Heart right ventricle (tissue), 16 donors: ENCODE measurements at regions not wholly inside any gene's neighbourhood (a gene's known extent, or its start where the extent isn't known, plus 50 kb on each side); places are given as distances from the start of the nearest gene placed in this dataset.

Experiments
- ATAC-seq, 8 donors: fragments of 200-7000 bp; cut with Tn5 transposase; one replicate each; pipeline ENCODE4 v1.9.1; 2020; ENCODE audit warnings: mild to moderate bottlenecking in 8 of 8, moderate library complexity in 8 of 8, moderate number of reproducible peaks in 1 of 8
- DNase-seq, 2 donors: peaks; one replicate each; pipeline ENCODE4 v3.0.0-alpha.2; 2020
- H3K27ac ChIP-seq, 10 donors: fragments of 200-600 bp; sonication (generic) in 2 of 10; one replicate each; pipeline versions ENCODE4 v1.5.0 to v1.8.0; 2020 to 2022; ENCODE audit warnings: mild to moderate bottlenecking in 3 of 10
- H3K27me3 ChIP-seq, 7 donors: fragments of 200-600 bp; one replicate each; pipeline ENCODE4 v1.8.0; 2021 to 2022; ENCODE audit warnings: mild to moderate bottlenecking in 2 of 7
- H3K36me3 ChIP-seq, 9 donors: fragments of 200-600 bp; sonication (generic) in 1 of 9; one replicate each; pipeline versions ENCODE4 v1.5.0 to v1.8.0; 2020 to 2022; ENCODE audit warnings: mild to moderate bottlenecking in 2 of 9
- H3K4me1 ChIP-seq, 9 donors: fragments of 200-600 bp; sonication (generic) in 1 of 9; one replicate each; pipeline versions ENCODE4 v1.5.0 to v1.8.0; 2020 to 2022; ENCODE audit warnings: mild to moderate bottlenecking in 4 of 9
- H3K4me3 ChIP-seq, 10 donors: fragments of 200-600 bp; sonication (generic) in 2 of 10; one replicate each; pipeline versions ENCODE4 v1.5.0 to v1.8.0; 2020 to 2022; ENCODE audit warnings: mild to moderate bottlenecking in 7 of 10, moderate library complexity in 2 of 10
- H3K9me3 ChIP-seq, 11 donors: fragments of 200-600 bp in 10 of 11; sonication (generic) in 2 of 11; one replicate each; pipeline versions ENCODE4 v1.5.0 to v1.8.0; 2013 to 2022; ENCODE audit warnings: mild to moderate bottlenecking in 2 of 11, control low read depth in 1 of 11, moderate library complexity in 1 of 11
- CTCF ChIP-seq, 9 donors: fragments of 200-600 bp; sonication (generic) in 2 of 9; IDR thresholded peaks; one replicate each; pipeline versions ENCODE4 v1.5.0 to v1.8.0; 2021 to 2022; ENCODE audit warnings: antibody characterized with exemption in 9 of 9, mild to moderate bottlenecking in 5 of 9, moderate library complexity in 1 of 9
- WGBS, 2 donors: extraction: QIAGEN DNeasy Blood & Tissue Kit; methylation state at CpG; one replicate each; pipeline ENCODE4 v1.1.7; 2013; ENCODE audit warnings: inconsistent platforms in 1 of 2; 5-methylcytosine and 5-hydroxymethylcytosine counted together
- intact Hi-C, 10 donors: fragments of 100-400 bp; cut with DNase I; formaldehyde crosslinking; loops; one replicate each; pipeline versions ENCODE4 v1.11.1 to v1.14.2; 2022
- donor health status: Arrhythmogenic right ventricular cardiomyopathy.
- donor health status: ischemic (EF 13 %, LVEDD 7.1; RV severe dilation, severe dysfunction).
- donor health status: healthy with polysubstance abuse.
- donor health status: DM: no; HTN: yes; CAD: no.
- donor health status: DM: no; HTN: no; CAD: no.
- donor health status: ischemic (EF 25% LVEDD 6.9; RV normal size, moderate dysfunction).
- donor health status: ischemic (EF 25% LVEDD 5.7; RV mildly dilated, moderate dysfunction).
- donor health status: healthy.
- donor health status: DM: yes; HTN: yes; CAD: no.
- donor health status: Ischemic cardiomyopathy.
- donor health status: ischemic (EF 35%, LVEDD 5.7; RV mildly dilated, moderate dysfunction).
- donor health status: nonischemic (EF 11% LVEDD 7.7; RV severe dilation, severe dysfunction).
- donor health status: DM: yes; HTN: yes; CAD: no.
- donor health status: PGD.
- donor health status: ischemic (EF 29% LVEDD 5.4; RV normal size, mild dysfunction).
- donor health status: nonischemic (EF 23%, LVEDD 6.1; RV moderate dilation, normal function).

- no peak for DNase-seq
- Histone ChIP-seq H3K4me3 (no peak overlapping the region), H3K4me1 (no peaks in the 10 kb centered on the region), H3K9me3 (no peaks in the 10 kb centered on the region), H3K27me3 (peaks cover 0 to 15% (median 0%) of the 10 kb centered on the region in 7 donors), H3K36me3 (no peaks in the 10 kb centered on the region), H3K27ac (no peak overlapping the region)
- no peak for TF ChIP-seq CTCF (IDR thresholded peaks at IDR 0.05)
- intact Hi-C loops = no loop called here
- no peak for ATAC-seq
- WGBS, 2 donors = 43 to 46% methylated on average over 6 of the region's 6 CpGs
These were observed 98.4 kb upstream of the FRMD4A start for GRCh38 chr10:14429043-14429700.

DNA sequence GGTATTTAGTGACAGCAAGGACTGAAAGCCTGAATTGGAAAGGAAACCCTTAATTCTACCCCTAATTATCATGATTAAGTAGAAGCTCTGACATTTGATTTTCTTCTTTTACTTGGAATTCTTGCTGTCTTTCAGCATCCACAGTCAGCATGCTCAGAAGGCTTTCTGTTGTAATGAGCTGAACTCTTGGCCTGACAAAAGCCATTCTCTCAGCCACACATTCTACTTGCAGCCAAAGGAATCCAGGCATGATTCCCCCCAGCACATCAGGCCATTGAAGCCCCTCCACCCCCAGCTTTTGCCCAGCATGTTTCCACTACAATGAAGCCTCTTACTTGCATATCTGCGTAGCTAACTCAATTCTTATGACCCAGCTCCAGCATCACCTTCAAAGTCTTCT lies 94.3 kb upstream of the FRMD4A start:
- no peak for ATAC-seq
- intact Hi-C loops = no loop called here

DNA sequence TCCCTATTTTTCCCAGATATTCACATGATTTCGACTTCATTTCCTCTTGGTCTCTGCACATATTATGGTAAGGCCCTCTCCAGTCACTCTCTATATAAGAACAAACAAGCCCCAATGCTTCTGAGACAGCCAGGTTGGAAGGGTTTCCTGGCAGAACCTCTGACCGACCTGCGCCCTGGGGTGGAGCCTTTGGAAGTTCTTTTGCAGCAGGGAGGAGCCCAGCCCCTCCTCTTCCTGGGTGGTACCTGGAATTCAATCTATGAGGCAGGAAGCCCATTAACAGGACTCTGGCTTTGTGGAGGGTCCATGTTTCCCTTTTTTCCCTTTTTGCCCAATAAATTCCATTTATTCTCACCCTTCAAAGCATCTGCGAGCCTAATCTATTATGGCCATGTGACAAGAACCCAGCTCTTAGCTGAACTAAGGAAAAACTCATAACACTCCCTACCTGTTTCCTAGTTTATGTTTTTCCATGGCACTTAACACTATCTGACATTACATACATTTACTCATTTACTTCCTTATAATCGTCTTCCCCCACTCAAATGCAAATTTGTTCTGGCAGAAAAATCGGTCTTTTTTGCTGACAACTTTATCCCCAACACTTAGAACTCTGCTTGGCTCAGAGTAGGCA lies 92.5 kb upstream of the FRMD4A start:
- 76 to 78% methylated on average over 6 of the region's 6 CpGs for WGBS, 2 donors
- peaks cover 0 to 15% (median 0%) of the 10 kb centered on the region in 7 donors for H3K27me3 ChIP-seq
- no peak for TF ChIP-seq CTCF (IDR thresholded peaks at IDR 0.05)
- intact Hi-C loops = no loop called here
- no peak overlapping the region for H3K27ac ChIP-seq
- no peaks in the 10 kb centered on the region for H3K9me3 ChIP-seq
- H3K36me3 ChIP-seq = no peaks in the 10 kb centered on the region
- DNase-seq (no peak), ATAC-seq (no peak)
- no peaks in the 10 kb centered on the region for H3K4me1 ChIP-seq
- no peak overlapping the region for H3K4me3 ChIP-seq

More for the DNA sequence above, 94.3 kb upstream of the FRMD4A start:
- Histone ChIP-seq H3K27me3 (peaks cover 0 to 15% (median 0%) of the 10 kb centered on the region in 7 donors), H3K9me3 (no peaks in the 10 kb centered on the region), H3K36me3 (no peaks in the 10 kb centered on the region), H3K27ac (no peak overlapping the region), H3K4me1 (no peaks in the 10 kb centered on the region), H3K4me3 (no peak overlapping the region)
- no peak for DNase-seq
- no peak for TF ChIP-seq CTCF (IDR thresholded peaks at IDR 0.05)
- 90 to 92% methylated on average over 1 of the region's 1 CpG for WGBS, 2 donors

- no peak for ATAC-seq
- WGBS, 2 donors = 77 to 84% methylated on average over 2 of the region's 2 CpGs
- intact Hi-C loops = no loop called here
These were observed 91.7 kb upstream of the FRMD4A start for GRCh38 chr10:14422431-14422830.

More at GRCh38 chr10:14422431-14422830, 91.7 kb upstream of the FRMD4A start:
- no peak for TF ChIP-seq CTCF (IDR thresholded peaks at IDR 0.05)
- Histone ChIP-seq H3K9me3 (no peaks in the 10 kb centered on the region), H3K36me3 (no peaks in the 10 kb centered on the region), H3K27ac (no peak overlapping the region), H3K27me3 (peaks cover 0 to 8% (median 0%) of the 10 kb centered on the region in 7 donors), H3K4me3 (no peak overlapping the region), H3K4me1 (no peaks in the 10 kb centered on the region)
- no peak for DNase-seq
